Endothelial cell of umbilical vein (primary cell): ENCODE measurements at regions not wholly inside any gene's neighbourhood (a gene's known extent, or its start where the extent isn't known, plus 50 kb on each side); places are given as distances from the start of the nearest gene placed in this dataset.

Experiments used
- EZH2 ChIP-seq: IDR thresholded peaks from 2 replicates; pipeline ENCODE4 v1.6.1; 2012; ENCODE audit warnings: borderline replicate concordance, low read depth, mild to moderate bottlenecking, moderate library complexity, low read length, inconsistent platforms; ENCODE audit not compliant: severe bottlenecking
- FOS ChIP-seq: IDR thresholded peaks from 2 replicates; pipeline ENCODE4 v1.6.1; 2011; ENCODE audit warnings: mild to moderate bottlenecking, low read length, moderate library complexity, borderline replicate concordance; ENCODE audit not compliant: insufficient read depth
- JUN ChIP-seq: IDR thresholded peaks from 2 replicates; pipeline ENCODE4 v1.6.1; 2011; ENCODE audit warnings: borderline replicate concordance, low read depth; ENCODE audit not compliant: insufficient read length, insufficient read depth
- MYC ChIP-seq: IDR thresholded peaks from one replicate; pipeline ENCODE4 v1.6.1; 2011; ENCODE audit warnings: mild to moderate bottlenecking, low read depth, low read length
- POLR2A ChIP-seq: IDR thresholded peaks from 2 replicates; pipeline ENCODE4 v1.6.1; 2012; ENCODE audit warnings: low read depth, mild to moderate bottlenecking, control low read depth, low read length
- POLR2AphosphoS5 ChIP-seq: IDR thresholded peaks from 2 replicates; pipeline ENCODE4 v1.6.1; 2012; ENCODE audit warnings: low read depth, mild to moderate bottlenecking, control low read depth, low read length, moderate library complexity; ENCODE audit not compliant: insufficient read depth
- TF ChIP-seq, protein P1 (sequence below), 2 donors: IDR thresholded peaks; 1 replicate in 1 of 2; 2 replicates in 1 of 2; pipeline ENCODE4 v1.5.1; 2011; ENCODE audit warnings: low read length in 2 of 2, mild to moderate bottlenecking in 2 of 2, moderate library complexity in 2 of 2, control low read depth in 1 of 2, inconsistent platforms in 1 of 2, low read depth in 1 of 2; ENCODE audit not compliant: insufficient read depth in 1 of 2; ENCODE audit errors: extremely low read depth in 1 of 2
- TF ChIP-seq, protein P2 (sequence below): IDR thresholded peaks from 2 replicates; pipeline ENCODE4 v1.6.1; 2011; ENCODE audit not compliant: insufficient read depth, insufficient read length

DNA sequence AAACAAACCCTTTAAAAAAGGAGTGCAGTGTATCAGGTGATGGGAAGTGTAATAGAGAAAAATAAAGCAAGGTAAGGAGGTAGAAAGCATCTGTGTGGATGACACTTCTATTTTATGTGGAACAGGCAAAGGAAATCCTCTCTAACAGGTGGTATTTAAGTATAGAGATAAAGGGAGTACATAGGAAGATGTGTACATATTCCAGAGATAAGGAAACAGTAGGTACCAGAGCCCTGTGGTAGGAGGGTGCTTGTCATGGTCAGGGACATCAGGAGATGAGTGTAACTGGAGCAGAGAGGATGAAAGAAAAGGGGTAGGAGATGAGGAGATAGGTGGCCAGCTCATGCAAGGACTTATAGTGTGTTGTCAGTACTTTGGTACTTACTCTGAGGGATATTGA is 65.8 kb downstream of the CHST2 start:
- TF ChIP-seq, protein P1, sequence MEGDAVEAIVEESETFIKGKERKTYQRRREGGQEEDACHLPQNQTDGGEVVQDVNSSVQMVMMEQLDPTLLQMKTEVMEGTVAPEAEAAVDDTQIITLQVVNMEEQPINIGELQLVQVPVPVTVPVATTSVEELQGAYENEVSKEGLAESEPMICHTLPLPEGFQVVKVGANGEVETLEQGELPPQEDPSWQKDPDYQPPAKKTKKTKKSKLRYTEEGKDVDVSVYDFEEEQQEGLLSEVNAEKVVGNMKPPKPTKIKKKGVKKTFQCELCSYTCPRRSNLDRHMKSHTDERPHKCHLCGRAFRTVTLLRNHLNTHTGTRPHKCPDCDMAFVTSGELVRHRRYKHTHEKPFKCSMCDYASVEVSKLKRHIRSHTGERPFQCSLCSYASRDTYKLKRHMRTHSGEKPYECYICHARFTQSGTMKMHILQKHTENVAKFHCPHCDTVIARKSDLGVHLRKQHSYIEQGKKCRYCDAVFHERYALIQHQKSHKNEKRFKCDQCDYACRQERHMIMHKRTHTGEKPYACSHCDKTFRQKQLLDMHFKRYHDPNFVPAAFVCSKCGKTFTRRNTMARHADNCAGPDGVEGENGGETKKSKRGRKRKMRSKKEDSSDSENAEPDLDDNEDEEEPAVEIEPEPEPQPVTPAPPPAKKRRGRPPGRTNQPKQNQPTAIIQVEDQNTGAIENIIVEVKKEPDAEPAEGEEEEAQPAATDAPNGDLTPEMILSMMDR (IDR thresholded peaks at IDR 0.05; ENCODE audit: extremely low read depth in 1 of 2, insufficient read depth in 1 of 2, low read depth in 1 of 2, low read length in 2 of 2) = no peak
- TF ChIP-seq EZH2 (no peak), POLR2AphosphoS5 (no peak), POLR2A (no peak), JUN (no peak), FOS (no peak), MYC (no peak)
- TF ChIP-seq, protein P2, sequence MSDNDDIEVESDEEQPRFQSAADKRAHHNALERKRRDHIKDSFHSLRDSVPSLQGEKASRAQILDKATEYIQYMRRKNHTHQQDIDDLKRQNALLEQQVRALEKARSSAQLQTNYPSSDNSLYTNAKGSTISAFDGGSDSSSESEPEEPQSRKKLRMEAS = no peak
